HFFc6 (cell line): ENCODE measurements at regions not wholly inside any gene's neighbourhood (a gene's known extent, or its start where the extent isn't known, plus 50 kb on each side); places are given as distances from the start of the nearest gene placed in this dataset.

Source experiments
- DNase-seq: peaks from one replicate; pipeline ENCODE4 v3.0.0-alpha.2; 2018
- H3K27ac Mint-ChIP-seq: 2 replicates; pipeline ENCODE4 v1.8.0; 2020; ENCODE audit warnings: mild to moderate bottlenecking, mixed read lengths
- H3K27me3 Mint-ChIP-seq: 2 replicates; pipeline ENCODE4 v1.8.0; 2021; ENCODE audit warnings: mild to moderate bottlenecking, moderate library complexity, mixed read lengths; ENCODE audit not compliant: insufficient read depth
- H3K36me3 Mint-ChIP-seq: 2 replicates; pipeline ENCODE4 v1.8.0; 2021; ENCODE audit warnings: low read depth, mixed read lengths
- H3K4me1 Mint-ChIP-seq: 2 replicates; pipeline ENCODE4 v1.8.0; 2020; ENCODE audit warnings: low read depth, mixed read lengths
- H3K4me3 Mint-ChIP-seq: 2 replicates; pipeline ENCODE4 v1.8.0; 2020; ENCODE audit warnings: mild to moderate bottlenecking, moderate library complexity, mixed read lengths
- H3K9me3 Mint-ChIP-seq: 2 replicates; pipeline ENCODE4 v1.8.0; 2020; ENCODE audit warnings: mild to moderate bottlenecking, mixed read lengths
- TF ChIP-seq, protein P1 (sequence below): fragments of 200-600 bp; sonication (generic); IDR thresholded peaks from 2 replicates; pipeline ENCODE4 v1.5.0; 2021; ENCODE audit warnings: antibody characterized with exemption, mild to moderate bottlenecking

DNA sequence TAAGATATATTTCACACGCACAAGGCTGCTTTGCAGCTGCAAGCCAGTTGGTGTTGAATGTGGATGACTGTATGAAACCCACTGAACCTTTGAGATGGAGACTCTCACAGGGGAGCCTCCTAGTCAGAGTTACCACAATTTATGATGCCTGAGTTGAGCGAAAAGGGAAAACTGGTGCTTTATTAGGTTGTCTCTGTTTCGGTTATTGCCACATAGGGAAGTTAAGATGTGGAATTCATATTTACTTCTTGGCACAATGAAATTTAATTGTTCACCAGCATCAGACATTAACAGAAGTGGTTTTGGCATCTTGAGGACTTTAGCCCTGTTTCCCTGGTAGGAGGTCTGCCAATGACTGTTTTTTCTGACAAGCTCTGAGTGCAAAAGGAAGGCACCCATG, 358.2 kb downstream of the SQOR start:
- H3K4me3 Mint-ChIP-seq: no peak overlapping the region

DNA sequence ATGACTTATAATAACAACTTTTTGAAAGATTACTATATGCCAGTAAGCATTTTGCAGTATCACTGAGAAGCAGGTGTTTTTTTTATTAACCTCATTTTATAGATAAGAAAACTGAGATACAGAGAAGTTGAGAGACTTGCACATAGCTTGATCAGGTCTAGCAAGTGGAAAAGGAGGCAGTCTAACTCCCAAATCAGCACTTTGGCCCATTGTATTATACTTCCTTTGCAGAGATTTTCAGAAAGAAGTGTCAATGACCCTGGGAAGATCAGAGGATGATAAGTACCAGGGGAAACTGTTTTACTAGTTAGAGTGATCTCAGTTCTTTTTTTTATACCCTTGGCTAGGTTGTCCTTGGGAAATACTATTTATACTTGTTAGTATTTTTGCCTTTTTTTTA, 358.7 kb downstream of the SQOR start:
- TF ChIP-seq, protein P1, sequence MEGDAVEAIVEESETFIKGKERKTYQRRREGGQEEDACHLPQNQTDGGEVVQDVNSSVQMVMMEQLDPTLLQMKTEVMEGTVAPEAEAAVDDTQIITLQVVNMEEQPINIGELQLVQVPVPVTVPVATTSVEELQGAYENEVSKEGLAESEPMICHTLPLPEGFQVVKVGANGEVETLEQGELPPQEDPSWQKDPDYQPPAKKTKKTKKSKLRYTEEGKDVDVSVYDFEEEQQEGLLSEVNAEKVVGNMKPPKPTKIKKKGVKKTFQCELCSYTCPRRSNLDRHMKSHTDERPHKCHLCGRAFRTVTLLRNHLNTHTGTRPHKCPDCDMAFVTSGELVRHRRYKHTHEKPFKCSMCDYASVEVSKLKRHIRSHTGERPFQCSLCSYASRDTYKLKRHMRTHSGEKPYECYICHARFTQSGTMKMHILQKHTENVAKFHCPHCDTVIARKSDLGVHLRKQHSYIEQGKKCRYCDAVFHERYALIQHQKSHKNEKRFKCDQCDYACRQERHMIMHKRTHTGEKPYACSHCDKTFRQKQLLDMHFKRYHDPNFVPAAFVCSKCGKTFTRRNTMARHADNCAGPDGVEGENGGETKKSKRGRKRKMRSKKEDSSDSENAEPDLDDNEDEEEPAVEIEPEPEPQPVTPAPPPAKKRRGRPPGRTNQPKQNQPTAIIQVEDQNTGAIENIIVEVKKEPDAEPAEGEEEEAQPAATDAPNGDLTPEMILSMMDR: no peak
- Mint-ChIP-seq H3K27me3 (peaks cover 2% of the 10 kb centered on the region; the same call in 1 of the 2 replicates), H3K27ac (no peak overlapping the region), H3K4me3 (no peak overlapping the region), H3K4me1 (no peaks in the 10 kb centered on the region), H3K9me3 (peaks cover 34% of the 10 kb centered on the region), H3K36me3 (no peaks in the 10 kb centered on the region)
- no peak for DNase-seq

More for the DNA sequence above, 358.2 kb downstream of the SQOR start:
- Mint-ChIP-seq H3K27ac (no peak overlapping the region), H3K4me1 (no peaks in the 10 kb centered on the region), H3K9me3 (peaks cover 35% of the 10 kb centered on the region), H3K36me3 (no peaks in the 10 kb centered on the region), H3K27me3 (peaks cover 2% of the 10 kb centered on the region; the same call in 1 of the 2 replicates)
- TF ChIP-seq, protein P1: no peak
- no peak for DNase-seq

DNA sequence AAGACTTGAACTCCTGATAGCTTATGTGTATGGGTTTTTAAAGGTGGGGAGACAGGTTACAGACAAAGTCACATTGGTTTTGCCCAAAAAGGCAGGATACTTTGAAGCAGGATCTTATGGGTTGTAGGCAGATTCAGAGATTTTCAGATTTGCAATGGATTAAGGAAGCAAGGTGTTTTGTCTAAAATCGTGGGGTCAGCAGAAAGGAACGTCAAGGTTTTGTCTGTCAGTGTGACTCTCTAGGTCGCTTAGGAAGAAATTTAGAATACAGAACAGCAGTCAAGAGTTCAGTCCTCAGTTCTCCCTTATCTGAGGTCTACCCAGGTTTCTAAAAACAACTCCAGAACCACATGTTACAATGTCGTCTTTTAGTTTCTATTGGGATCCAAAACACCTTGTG, 361.0 kb downstream of the SQOR start:
- Mint-ChIP-seq H3K9me3 (peaks cover 27% of the 10 kb centered on the region), H3K27ac (no peak overlapping the region), H3K4me1 (no peaks in the 10 kb centered on the region), H3K4me3 (no peak overlapping the region), H3K27me3 (peaks cover 2% of the 10 kb centered on the region; the same call in 1 of the 2 replicates), H3K36me3 (no peaks in the 10 kb centered on the region)
- TF ChIP-seq, protein P1: no peak
- DNase-seq: no peak

DNA sequence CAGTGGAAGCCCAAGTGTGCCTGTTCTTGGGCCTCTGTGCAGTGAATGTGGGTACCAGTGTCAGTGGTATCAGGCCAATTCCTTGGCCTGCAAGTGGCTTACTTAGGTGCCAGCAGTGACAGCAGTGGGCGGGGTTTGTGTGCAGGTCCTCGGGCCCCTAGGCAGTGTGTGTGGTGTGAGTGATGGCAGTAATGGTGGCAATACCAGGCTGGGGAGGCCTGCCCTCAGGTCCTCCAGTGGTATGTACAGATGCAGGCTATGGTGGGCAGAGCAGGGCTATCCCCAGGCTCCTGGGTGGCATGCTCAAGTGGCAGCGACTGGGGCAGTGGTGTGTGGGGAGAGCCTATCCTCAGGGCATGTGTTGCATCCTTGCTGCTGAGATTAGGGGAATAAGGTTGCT, 379.7 kb downstream of the SQOR start:
- no peak overlapping the region for H3K4me3 Mint-ChIP-seq
- H3K27me3 Mint-ChIP-seq: no peaks in the 10 kb centered on the region; the same call in 1 of the 2 replicates
- no peaks in the 10 kb centered on the region for H3K4me1 Mint-ChIP-seq
- TF ChIP-seq, protein P1: no peak
- no peak overlapping the region for H3K27ac Mint-ChIP-seq
- H3K9me3 Mint-ChIP-seq: peaks cover 70% of the 10 kb centered on the region
- peaks cover 15% of the 10 kb centered on the region for H3K36me3 Mint-ChIP-seq
- DNase-seq: no peak

DNA sequence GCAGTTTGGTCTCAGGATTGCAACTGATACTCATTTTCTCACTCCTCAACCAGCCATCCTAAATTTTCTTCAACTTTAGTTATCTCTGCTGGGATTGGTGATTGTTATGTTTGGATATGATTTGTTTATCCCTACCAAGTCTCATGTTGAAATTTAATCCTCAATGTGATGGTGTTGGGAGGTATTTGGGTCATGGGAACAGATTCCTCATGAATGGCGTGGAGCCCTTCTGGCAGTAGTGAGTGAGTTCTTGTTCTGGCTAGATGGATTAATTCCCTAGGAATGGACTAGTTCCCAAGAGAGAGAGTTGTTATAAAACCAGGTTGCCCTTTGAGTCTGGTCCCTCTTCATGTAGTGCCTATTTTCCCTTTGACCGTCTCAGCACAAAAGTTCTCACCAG, 399.9 kb downstream of the SQOR start:
- no peak overlapping the region; the same call in 1 of the 2 replicates for H3K27ac Mint-ChIP-seq
- TF ChIP-seq, protein P1: no peak
- H3K27me3 Mint-ChIP-seq: no peaks in the 10 kb centered on the region
- peak; percentile 56 for DNase-seq
- H3K36me3 Mint-ChIP-seq: no peaks in the 10 kb centered on the region
- H3K4me3 Mint-ChIP-seq: no peak overlapping the region
- no peaks in the 10 kb centered on the region for H3K4me1 Mint-ChIP-seq
- H3K9me3 Mint-ChIP-seq: peaks cover 33% of the 10 kb centered on the region

DNA sequence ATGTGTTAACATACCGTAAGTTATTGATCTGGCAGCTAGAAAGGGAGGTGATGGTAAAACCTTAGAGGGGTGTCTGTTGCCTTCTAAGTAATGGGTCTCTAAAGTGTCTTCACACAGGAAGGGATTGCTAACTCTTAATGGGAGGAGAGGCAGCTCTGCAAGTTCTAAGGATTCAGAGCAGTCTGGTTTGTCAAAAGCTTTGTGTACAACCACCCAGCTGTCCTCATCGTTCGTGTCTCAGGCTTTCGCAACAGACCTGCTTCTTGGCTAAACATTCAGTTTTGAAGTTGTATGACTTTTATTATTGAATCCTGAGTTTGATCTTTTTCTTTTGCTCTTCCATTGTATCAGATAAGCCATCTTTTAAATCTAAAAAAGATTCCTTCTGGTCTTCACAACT, 404.9 kb downstream of the SQOR start:
- peaks cover 37% of the 10 kb centered on the region for H3K9me3 Mint-ChIP-seq
- H3K27ac Mint-ChIP-seq: no peak overlapping the region
- H3K27me3 Mint-ChIP-seq: no peaks in the 10 kb centered on the region
- H3K4me3 Mint-ChIP-seq: no peak overlapping the region
- no peak for DNase-seq
- no peaks in the 10 kb centered on the region for H3K4me1 Mint-ChIP-seq
- no peaks in the 10 kb centered on the region for H3K36me3 Mint-ChIP-seq
- TF ChIP-seq, protein P1: no peak
